ENCODE measurements at regions not wholly inside any gene's neighbourhood (a gene's known extent, or its start where the extent isn't known, plus 50 kb on each side); places are given as distances from the start of the nearest gene placed in this dataset.

- no peak for FAIRE-seq
Observed at GRCh38 chr1:199719156-199719842, 308.2 kb upstream of the NR5A2 start.

- FAIRE-seq: no peak
Observed at GRCh38 chr1:199720496-199720895, 307.0 kb upstream of the NR5A2 start.

DNA sequence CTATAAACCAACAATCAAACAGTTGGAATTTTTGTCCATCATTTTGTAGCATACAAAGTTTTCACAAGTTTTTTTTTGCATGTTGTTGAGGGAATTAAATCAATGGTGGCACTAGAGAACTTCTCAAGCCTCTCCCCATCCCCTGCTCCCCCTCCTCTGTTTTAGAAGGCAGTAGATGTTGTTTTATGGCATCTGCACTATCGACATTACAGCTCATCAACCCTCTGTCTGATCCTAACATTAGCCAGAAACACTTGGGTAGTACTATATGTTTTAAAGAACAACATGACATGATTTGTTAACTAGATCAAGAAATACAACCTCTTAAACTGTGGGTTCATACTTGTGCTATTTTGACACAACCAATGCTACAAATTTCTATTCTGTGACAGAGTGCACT, 306.5 kb upstream of the NR5A2 start:
- no peak for FAIRE-seq

- FAIRE-seq: no peak
Observed at GRCh38 chr1:199723250-199723956, 304.1 kb upstream of the NR5A2 start.

GRCh38 chr1:199724049-199724448, 303.5 kb upstream of the NR5A2 start:
- no peak for FAIRE-seq

DNA sequence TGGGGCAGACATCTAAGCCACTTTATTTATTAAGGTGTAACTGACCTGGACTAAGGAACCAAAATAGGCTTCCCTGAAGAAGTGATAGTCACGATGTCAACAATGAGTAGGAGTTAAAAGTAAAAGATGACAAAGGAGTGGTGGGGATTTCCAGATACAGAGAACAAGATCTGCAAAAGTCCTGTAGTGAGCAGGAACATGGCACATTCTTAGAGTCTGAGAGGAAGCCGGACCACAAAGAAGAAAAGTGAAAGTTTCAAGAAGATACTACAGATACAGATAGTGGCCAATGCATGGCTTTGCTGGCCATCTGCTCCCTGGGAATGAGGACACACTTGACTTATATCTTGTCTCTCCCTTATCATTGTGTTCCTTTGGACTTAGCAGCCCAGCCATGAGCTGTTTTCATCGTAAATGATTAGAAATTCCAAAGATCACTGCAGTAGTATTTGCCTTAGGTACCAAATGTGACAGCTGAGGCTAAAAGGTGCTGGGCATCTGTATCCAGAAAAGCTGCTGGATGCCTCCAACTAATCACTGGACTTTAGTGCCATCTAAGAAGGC, 302.4 kb upstream of the NR5A2 start:
- FAIRE-seq: no peak

DNA sequence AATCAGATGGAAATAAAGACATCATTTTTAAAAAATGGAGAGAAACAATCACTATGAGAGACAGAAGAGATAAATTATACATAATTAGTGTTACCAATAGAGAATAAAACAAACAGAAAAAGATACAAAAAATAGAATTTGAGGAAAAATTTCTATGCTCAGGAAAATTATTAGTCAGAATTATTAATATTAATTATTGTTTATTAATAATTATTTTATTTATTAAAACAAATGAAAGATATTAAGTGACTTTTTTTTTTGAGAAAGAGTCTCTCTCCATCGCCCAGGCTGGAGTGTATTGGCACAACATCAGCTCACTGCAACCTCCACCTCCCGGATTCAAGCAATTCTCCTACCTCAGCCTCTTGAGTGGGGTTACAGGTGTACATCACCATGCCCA, 299.8 kb upstream of the NR5A2 start:
- FAIRE-seq: no peak

DNA sequence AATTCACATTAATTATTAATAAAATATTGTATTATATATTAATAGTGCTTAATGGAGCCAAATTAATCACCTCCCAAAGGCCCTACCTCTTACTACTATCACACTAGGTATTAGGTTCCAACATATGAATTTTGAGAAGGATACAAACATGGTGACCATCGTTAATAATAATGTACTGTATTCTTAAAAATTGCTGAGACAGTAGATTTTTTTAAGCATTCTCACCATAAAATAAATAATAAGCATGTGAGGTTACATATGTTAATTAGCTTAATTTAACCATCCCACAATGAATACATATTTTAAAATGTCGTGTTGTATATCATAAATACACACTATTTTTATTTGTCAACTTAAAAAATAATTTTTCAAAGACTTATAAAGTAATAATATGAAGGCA, 299.2 kb upstream of the NR5A2 start:
- FAIRE-seq: no peak

- FAIRE-seq: no peak
Observed at GRCh38 chr1:199733125-199733524, 294.4 kb upstream of the NR5A2 start.

GRCh38 chr1:199734186-199734585, 293.3 kb upstream of the NR5A2 start:
- FAIRE-seq: no peak

DNA sequence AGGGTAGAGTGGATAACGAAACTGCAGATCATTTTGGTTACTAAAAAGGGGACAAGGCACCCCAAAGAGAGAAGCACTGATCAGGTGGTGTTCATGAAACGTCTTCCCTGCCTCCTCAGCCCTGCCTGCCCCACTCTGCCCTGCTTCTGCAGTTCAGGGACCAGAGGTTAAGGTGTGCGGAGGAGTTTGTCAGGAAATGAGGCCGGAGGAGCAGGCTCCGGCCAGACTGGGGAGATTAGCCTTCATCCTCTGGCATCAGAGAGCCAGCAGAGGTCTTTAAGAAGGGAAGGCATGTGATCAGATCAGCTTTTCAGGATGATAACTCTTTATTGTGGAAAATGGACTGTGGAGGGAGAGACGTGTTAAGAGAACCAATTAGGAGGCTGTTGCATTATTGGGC, 291.9 kb upstream of the NR5A2 start:
- FAIRE-seq: no peak

GRCh38 chr1:199736646-199737045, 290.9 kb upstream of the NR5A2 start:
- FAIRE-seq: no peak

DNA sequence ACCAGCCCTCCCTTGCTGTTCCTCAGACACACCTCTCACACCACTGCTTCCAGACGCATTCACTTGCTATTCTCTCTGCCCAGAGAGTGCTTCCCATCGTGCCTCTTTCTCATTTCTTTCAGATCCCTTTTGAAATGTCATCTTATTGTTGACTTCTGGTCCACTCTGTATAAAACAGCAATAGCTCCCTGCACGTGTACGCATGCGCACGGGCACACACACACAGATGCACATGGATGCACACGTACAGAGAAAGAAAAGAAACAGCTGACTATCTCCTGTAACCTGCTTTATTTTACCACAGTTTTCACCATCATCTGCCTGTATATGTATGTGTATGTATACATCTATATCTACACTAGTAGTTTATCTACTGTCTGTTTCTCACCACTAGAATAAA, 285.9 kb upstream of the NR5A2 start:
- FAIRE-seq: no peak

- FAIRE-seq: no peak
Observed at GRCh38 chr1:199742547-199742946, 285.0 kb upstream of the NR5A2 start.

- FAIRE-seq: no peak
Observed at GRCh38 chr1:199743227-199743626, 284.3 kb upstream of the NR5A2 start.

- no peak for FAIRE-seq
Observed at GRCh38 chr1:199746666-199747384, 280.7 kb upstream of the NR5A2 start.

DNA sequence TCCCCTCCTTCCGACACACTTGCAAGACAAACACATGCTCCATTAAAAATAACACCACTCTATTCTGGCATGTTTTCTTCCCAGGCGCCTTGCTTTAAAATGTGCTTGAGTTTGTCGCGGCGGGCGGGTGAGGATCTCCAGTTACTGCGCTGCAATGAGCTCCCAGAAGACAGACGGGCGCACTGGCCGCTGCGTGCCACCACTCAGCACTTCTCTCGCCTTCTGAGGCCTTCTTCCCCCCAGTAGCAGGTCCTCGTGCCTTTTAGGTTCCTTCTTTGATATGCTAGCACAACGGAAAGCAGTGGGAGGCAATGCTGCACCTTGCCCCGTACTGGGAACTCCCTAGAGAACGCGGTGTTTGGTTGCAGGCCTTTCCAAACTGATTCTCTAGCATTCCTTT, 279.5 kb upstream of the NR5A2 start:
- no peak for FAIRE-seq

GRCh38 chr1:199751506-199751905, 276.0 kb upstream of the NR5A2 start:
- FAIRE-seq: no peak

DNA sequence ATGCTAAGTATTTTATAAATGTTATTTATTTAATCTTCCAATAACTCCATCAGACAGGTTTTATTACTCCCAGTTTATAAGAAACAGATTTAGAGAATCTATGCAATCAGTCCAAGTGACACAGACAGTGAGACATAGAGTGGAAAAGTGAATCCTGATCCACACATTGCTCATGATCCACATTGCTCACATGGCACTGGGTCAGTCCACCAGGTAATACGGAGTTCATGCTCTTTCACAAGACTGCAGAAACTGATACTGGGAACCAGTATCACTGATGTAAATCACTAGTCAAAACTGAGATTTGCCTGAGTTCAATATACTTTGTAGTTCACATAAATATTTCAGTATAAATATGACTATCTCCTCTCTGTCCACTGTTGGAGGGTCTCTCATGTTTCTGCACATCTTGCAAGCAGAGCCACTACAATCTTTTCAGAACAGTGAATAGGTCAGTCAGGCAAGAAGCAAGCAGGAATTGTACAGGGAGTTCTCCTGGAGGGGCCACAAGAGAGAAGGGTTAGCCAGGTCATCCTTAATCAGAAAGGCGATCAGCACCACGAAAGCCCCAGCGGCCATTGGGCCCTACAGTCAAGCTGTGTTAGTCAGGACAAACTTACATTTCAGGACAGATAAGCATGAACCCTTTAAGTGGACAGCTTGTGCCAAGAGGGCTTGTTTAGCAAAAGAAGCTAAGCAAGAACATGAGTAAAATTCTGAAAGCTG, 275.4 kb upstream of the NR5A2 start:
- no peak for FAIRE-seq

GRCh38 chr1:199752688-199753027, 274.9 kb upstream of the NR5A2 start:
- FAIRE-seq: no peak

DNA sequence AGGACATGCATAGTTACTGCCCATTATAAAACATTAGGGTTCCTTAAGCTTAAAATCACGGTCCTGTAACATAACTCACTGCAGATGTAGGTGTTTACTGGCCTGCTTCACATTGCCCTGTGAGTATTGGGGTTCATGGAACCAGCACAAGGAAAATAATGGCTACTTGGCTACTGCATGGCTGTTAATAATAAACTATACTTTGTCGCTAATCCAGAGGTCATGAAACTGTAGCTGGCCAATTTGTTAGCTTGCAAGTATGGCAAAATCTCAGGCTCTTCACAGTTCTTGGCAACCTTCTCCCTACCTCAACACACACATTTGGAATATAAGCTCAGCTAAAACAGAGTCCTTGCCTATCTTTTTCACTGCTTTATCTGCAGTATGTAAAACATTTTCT, 274.0 kb upstream of the NR5A2 start:
- FAIRE-seq: no peak

DNA sequence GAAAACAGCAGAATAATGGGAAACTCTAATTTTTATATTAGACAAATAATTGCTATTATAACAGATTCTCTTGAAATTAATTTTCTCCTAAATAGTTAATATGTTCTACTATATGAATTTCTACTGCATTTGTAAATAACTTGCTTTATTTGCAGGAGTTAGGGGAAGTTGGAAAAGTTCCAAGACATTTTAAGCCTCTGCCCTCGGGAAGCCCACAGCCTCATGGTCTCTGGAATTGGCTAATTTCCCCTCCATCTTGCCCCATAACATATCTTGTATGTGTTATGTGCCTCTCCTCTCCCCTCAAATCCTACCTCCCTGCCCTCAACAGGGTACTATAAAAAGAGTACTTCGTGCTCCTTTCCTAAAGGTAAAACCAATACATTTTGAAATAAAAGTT, 271.4 kb upstream of the NR5A2 start:
- FAIRE-seq: no peak

GRCh38 chr1:199758626-199759255, 268.8 kb upstream of the NR5A2 start:
- no peak for FAIRE-seq
